Osteoblast (primary cell): ENCODE measurements at regions not wholly inside any gene's neighbourhood (a gene's known extent, or its start where the extent isn't known, plus 50 kb on each side); places are given as distances from the start of the nearest gene placed in this dataset.

Experiments
- DNase-seq: peaks from one replicate; pipeline ENCODE4 v3.0.0; 2011; ENCODE audit warnings: low spot score, mixed read lengths; ENCODE audit not compliant: insufficient read length; ENCODE audit errors: missing footprints
- H2AFZ ChIP-seq: 2 replicates; pipeline ENCODE4 v1.6.0; 2011; ENCODE audit warnings: mild to moderate bottlenecking, low read length
- H3K27ac ChIP-seq: 2 replicates; pipeline ENCODE4 v1.5.1; 2011; ENCODE audit warnings: mild to moderate bottlenecking, low read depth, low read length, moderate library complexity
- H3K27me3 ChIP-seq: 2 replicates; pipeline ENCODE4 v1.6.0; 2012; ENCODE audit warnings: mild to moderate bottlenecking, control low read depth, inconsistent platforms, low read length, moderate library complexity; ENCODE audit not compliant: insufficient read depth
- H3K36me3 ChIP-seq: 2 replicates; pipeline ENCODE4 v1.5.1; 2011; ENCODE audit warnings: mild to moderate bottlenecking, low read length, control low read depth, moderate library complexity; ENCODE audit not compliant: insufficient read depth
- H3K4me1 ChIP-seq: 2 replicates; pipeline ENCODE4 v1.5.1; 2011; ENCODE audit warnings: mild to moderate bottlenecking, low read length, control low read depth, moderate library complexity; ENCODE audit not compliant: insufficient read depth
- H3K4me2 ChIP-seq: 2 replicates; pipeline ENCODE4 v1.6.0; 2011; ENCODE audit warnings: mild to moderate bottlenecking, low read length; ENCODE audit not compliant: insufficient read depth
- H3K4me3 ChIP-seq: fragments of 200-600 bp; sonication (generic); 3 replicates; pipeline ENCODE4 v1.5.1; 2012; ENCODE audit warnings: mild to moderate bottlenecking, low read length, inconsistent platforms; ENCODE audit not compliant: insufficient read depth
- H3K79me2 ChIP-seq: 2 replicates; pipeline ENCODE4 v1.6.0; 2012; ENCODE audit warnings: mild to moderate bottlenecking, low read length, control low read depth, inconsistent platforms; ENCODE audit not compliant: insufficient read depth
- H3K9me3 ChIP-seq: 2 replicates; pipeline ENCODE4 v1.5.1; 2011; ENCODE audit warnings: low read depth, low read length, control low read depth
- H4K20me1 ChIP-seq: 2 replicates; pipeline ENCODE4 v1.6.0; 2012; ENCODE audit warnings: mild to moderate bottlenecking, low read length, control low read depth; ENCODE audit not compliant: insufficient read depth
- TF ChIP-seq, protein P1 (sequence below): IDR thresholded peaks from 2 replicates; pipeline ENCODE4 v1.5.1; 2011; ENCODE audit warnings: mild to moderate bottlenecking, low read depth, low read length, moderate library complexity; ENCODE audit errors: extremely low read depth

GRCh38 chr15:61318301-61318700 lies 89.2 kb upstream of the RORA start:
- Histone ChIP-seq H3K4me1 (no peaks in the 10 kb centered on the region), H3K9me3 (no peaks in the 10 kb centered on the region), H2AFZ (no peak overlapping the region), H3K27me3 (no peaks in the 10 kb centered on the region), H3K79me2 (no peaks in the 10 kb centered on the region), H3K27ac (no peak overlapping the region), H3K4me3 (no peak overlapping the region), H3K4me2 (no peak overlapping the region), H4K20me1 (no peaks in the 10 kb centered on the region), H3K36me3 (no peaks in the 10 kb centered on the region)
- DNase-seq = no peak
- TF ChIP-seq, protein P1, sequence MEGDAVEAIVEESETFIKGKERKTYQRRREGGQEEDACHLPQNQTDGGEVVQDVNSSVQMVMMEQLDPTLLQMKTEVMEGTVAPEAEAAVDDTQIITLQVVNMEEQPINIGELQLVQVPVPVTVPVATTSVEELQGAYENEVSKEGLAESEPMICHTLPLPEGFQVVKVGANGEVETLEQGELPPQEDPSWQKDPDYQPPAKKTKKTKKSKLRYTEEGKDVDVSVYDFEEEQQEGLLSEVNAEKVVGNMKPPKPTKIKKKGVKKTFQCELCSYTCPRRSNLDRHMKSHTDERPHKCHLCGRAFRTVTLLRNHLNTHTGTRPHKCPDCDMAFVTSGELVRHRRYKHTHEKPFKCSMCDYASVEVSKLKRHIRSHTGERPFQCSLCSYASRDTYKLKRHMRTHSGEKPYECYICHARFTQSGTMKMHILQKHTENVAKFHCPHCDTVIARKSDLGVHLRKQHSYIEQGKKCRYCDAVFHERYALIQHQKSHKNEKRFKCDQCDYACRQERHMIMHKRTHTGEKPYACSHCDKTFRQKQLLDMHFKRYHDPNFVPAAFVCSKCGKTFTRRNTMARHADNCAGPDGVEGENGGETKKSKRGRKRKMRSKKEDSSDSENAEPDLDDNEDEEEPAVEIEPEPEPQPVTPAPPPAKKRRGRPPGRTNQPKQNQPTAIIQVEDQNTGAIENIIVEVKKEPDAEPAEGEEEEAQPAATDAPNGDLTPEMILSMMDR = no peak

- Histone ChIP-seq H3K27me3 (no peaks in the 10 kb centered on the region), H3K27ac (no peak overlapping the region), H3K36me3 (no peaks in the 10 kb centered on the region), H3K79me2 (no peaks in the 10 kb centered on the region), H4K20me1 (no peaks in the 10 kb centered on the region), H3K4me2 (no peak overlapping the region), H3K4me1 (no peaks in the 10 kb centered on the region), H3K4me3 (no peak overlapping the region), H2AFZ (no peak overlapping the region), H3K9me3 (no peaks in the 10 kb centered on the region)
- TF ChIP-seq, protein P1 = no peak
- DNase-seq = no peak
Observed at GRCh38 chr15:61315471-61315870, 86.4 kb upstream of the RORA start.

- H3K27me3 ChIP-seq = no peaks in the 10 kb centered on the region
- H4K20me1 ChIP-seq = no peaks in the 10 kb centered on the region
- no peak for DNase-seq
- TF ChIP-seq, protein P1 = no peak
- no peaks in the 10 kb centered on the region for H3K4me1 ChIP-seq
- no peaks in the 10 kb centered on the region for H3K9me3 ChIP-seq
- H3K4me3 ChIP-seq = no peak overlapping the region
- no peak overlapping the region for H3K27ac ChIP-seq
- no peaks in the 10 kb centered on the region for H3K79me2 ChIP-seq
- H2AFZ ChIP-seq = no peak overlapping the region
- H3K4me2 ChIP-seq = no peak overlapping the region
- no peaks in the 10 kb centered on the region for H3K36me3 ChIP-seq
Observed at GRCh38 chr15:61314427-61314826, 85.3 kb upstream of the RORA start.

GRCh38 chr15:61309617-61310016 lies 80.5 kb upstream of the RORA start:
- H3K4me2 ChIP-seq = no peak overlapping the region
- no peak overlapping the region for H2AFZ ChIP-seq

More at GRCh38 chr15:61309617-61310016, 80.5 kb upstream of the RORA start:
- Histone ChIP-seq H3K9me3 (no peaks in the 10 kb centered on the region), H3K79me2 (no peaks in the 10 kb centered on the region), H3K27ac (no peak overlapping the region), H3K4me3 (no peak overlapping the region), H4K20me1 (no peaks in the 10 kb centered on the region), H3K27me3 (no peaks in the 10 kb centered on the region), H3K36me3 (no peaks in the 10 kb centered on the region), H3K4me1 (no peaks in the 10 kb centered on the region)
- TF ChIP-seq, protein P1 = no peak
- no peak for DNase-seq
